CD4-positive, alpha-beta T cell treated with Interleukin-4 for 1 hour (primary cell): ENCODE measurements at regions not wholly inside any gene's neighbourhood (a gene's known extent, or its start where the extent isn't known, plus 50 kb on each side); places are given as distances from the start of the nearest gene placed in this dataset.

Experiments used
- DNase-seq, 2 donors: peaks; one replicate each; pipeline ENCODE4 v3.0.0-alpha.2; 2020 to 2022

GRCh38 chr11:15390857-15391256 lies 276.1 kb downstream of the INSC start:
- no peak for DNase-seq

- no peak for DNase-seq
These were observed 282.1 kb downstream of the INSC start for GRCh38 chr11:15396778-15397177.

GRCh38 chr11:15406851-15407351 lies 292.2 kb downstream of the INSC start:
- DNase-seq: no peak

DNA sequence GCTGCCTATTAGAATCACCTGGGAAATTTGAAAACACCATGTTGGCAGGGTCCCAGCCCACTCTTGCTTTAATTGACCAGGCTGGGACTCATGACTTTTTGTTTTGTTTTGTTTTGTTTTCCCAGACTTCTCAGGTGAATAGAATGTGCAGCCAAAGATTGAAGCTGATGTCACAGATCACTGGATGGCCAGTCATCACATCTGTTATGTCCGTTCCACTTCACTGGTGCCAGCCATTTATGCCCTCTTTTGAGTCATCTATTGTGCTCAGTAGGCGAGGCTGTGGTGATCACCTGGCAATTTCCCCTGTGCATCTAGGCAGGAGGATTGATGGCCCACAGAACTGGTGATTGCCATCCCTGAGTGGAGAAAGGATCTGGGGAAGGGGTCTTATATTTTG lies 297.3 kb downstream of the INSC start:
- no peak for DNase-seq

- no peak for DNase-seq
These were observed 304.2 kb downstream of the INSC start for GRCh38 chr11:15418921-15419320.

DNA sequence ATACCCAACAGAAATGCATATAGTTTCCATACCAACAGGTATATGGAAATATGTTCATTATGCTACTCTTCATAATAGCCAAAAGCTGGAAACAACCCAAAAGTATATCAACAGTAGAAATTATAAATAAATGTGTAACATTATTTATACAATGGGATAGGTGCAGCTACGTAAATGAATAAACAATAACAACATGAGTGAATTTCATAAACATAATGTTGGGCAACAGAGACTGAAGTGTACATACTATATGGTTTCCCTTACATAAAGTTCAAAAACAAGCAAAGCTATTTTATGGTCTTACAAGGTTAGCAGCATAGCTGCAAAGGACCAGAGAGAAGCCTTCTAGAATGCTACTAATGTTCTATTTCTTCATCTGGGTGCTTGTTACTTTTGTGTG lies 305.0 kb downstream of the INSC start:
- no peak for DNase-seq

DNA sequence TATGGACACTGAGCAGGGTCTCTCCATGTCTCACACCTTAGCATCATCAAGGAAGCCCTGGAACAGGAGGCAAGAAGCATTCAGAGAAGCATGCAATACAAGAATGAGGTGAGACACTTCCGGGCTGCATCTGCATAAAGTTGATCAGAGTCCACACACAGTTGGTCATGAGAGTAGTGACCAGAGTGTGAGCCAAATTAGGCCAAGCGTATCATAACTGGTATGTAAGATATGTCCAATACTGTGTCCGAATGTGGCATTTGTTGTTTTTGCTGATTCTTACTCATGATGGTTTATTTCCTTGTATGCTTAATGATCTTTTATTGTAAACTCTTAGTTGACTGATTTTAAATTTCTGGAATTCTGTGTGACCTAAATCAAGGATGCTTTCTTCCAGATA lies 315.7 kb downstream of the INSC start:
- DNase-seq: no peak

- no peak for DNase-seq
These were observed 319.8 kb downstream of the INSC start for GRCh38 chr11:15434529-15434928.

DNA sequence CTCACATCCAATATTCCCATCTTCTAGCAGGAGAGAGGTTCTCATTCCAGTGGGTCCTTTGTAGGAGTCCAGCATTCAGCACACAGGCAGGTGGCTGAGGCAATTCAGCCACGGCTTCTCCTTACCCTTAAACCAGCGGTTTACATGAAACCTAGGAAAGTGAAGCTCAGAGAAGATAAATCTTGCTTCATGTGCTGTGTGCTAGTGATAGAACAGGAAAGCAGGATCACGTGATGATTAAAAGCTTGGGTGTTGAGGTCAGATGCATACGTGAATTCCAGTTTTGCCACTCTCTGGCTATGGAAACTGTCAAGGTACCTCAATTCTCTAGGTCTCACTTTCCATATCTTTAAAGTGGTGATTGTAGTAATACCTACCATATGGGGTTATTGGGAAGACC lies 331.6 kb downstream of the INSC start:
- no peak for DNase-seq

GRCh38 chr11:15446929-15447328 lies 332.2 kb downstream of the INSC start:
- no peak for DNase-seq

DNA sequence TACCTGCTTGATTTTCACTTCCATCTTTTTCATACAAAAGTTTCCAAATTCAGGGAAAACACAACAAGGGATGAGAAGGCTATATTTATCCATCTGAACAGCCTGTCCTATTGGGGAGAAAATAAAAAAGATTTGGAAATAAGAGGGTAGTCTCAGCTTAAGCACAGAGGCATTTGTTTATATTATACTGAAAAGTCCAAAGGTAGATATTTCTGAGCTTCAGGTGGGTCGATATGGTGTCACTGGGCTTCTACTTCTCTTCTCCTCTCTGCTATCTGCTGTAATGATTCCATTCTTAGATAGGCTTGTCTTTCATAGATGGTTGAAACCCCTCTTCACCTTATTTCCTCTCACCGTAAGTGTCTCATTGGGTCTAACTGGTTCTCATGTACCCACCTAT lies 337.0 kb downstream of the INSC start:
- DNase-seq: no peak

DNA sequence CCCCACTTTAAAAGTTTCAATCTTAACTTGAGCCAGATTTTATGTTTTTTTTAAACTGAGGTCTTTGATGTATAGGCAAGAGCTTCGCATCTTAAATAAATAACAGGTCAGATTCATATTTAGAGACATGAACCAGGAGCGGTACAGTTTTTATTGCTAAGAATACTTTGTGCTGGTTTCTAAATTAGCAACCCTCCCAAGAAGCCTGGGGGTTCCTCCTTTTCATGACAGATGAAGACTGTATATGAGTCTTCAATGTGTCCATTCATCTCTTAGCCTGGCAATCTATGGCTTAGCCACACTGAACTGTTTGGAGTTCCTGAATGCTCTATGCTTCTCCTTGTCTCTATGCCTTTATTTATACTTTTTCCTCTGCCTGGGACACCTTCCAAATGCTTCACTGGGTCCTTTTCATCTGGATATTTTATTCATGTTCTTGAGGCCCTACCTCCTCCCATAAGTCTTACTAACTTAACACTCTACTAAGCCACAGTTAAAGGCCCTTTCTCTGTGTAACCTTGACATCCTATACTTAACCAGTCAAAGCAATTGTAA lies 338.6 kb downstream of the INSC start:
- DNase-seq: no peak

- DNase-seq: no peak
These were observed 353.7 kb downstream of the INSC start for GRCh38 chr11:15468466-15468865.

DNA sequence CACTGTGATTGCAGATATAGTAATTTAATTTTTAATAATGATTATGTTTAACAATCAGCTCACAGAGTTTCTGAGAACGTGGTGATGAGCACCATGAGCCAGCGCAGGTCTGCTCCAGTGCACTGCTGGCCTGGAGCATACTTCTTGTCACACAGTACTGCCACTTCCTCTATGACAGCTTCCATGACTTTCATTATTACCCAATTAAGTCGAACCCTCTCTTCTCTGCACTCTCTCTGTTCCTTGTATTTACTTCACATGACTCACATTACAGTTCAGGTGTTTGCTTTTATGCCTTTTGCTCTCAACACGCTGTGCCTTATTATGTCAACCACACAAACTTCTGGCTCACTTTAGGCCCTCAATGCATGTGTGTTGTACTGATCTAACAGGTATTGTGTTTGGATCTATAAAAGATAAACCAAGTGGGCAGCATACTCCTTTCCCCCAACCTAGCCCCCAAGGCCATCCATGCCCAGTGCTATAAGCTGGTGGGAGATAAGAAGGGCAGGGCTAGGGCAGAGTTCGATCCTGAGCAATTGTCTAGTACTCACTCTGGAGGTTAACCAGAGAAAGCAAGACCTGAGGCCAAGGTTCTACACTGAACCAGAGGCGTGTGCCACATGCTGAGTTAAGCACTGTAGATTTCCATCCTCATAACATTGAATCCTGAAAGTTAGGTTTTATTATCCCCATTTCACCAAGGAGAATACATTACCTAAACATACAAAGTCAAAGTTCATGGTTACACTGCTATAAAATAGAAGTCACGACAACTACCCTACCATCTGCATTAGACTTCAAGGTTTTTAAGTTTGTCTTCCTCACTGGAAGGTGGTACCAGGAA lies 356.5 kb downstream of the INSC start:
- DNase-seq: no peak

DNA sequence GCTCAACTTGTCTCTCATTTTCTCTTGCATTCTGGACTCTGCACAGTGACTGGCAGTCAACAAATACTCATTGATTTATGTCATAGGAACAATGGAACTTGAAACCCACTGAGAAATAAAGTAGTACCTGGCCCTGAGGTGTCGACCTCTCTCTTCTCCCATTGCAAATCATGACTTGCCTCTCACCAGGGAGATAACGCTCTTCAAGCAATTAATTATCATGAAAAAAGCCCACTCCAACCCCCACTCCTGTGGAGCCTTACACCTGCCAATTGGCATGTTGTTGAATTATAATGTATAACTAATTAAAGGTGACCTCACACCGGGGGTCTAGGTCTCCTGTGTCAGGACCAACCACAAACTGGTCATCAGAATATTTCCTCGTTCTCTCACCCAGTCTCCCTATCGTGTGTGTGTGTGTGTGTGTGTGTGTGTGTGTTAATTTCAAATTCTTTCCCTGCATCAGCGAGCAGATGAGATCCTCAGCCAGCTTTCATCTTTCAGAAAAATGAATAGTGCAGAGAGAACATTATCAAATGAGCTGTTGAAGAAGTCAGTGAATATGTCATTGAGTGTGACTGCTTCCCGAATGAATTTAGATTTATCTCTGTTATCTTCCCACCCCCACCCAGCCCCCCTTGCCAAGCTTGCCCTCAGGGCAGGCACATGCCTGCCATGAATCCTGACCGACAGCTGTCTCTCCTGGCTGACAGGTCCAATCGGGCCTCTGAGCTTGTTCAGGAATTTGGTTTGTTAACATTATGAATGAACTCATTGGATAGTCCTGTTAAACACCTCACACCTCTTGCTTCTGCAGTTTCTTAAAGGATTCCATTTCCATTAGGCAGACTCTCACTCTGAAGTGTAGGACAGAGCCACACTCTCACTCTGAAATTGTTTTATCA lies 357.4 kb downstream of the INSC start:
- DNase-seq: no peak

GRCh38 chr11:15473954-15474837 lies 359.5 kb downstream of the INSC start:
- DNase-seq: no peak

GRCh38 chr11:15476371-15476917 lies 361.7 kb downstream of the INSC start:
- no peak for DNase-seq

DNA sequence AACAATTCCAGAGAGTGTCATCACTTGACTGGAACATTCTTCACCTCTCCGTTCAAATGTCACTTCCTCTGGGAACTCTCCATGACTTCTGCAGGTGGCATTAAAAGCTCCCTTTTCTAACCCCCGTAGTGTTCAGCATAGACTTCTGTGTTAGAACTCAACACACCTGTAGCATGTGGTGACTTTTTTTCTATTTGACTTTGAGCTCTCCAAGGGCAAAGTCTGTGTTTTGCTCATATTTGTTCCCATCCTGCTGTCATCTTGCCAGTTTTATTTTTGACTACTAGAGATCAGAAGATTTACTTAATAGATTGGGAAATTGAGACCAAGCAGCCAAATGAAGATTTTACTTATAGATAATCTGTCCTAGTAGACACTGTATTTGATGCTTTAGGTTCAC lies 367.1 kb downstream of the INSC start:
- DNase-seq: no peak

GRCh38 chr11:15483205-15483604 lies 368.5 kb downstream of the INSC start:
- no peak for DNase-seq

DNA sequence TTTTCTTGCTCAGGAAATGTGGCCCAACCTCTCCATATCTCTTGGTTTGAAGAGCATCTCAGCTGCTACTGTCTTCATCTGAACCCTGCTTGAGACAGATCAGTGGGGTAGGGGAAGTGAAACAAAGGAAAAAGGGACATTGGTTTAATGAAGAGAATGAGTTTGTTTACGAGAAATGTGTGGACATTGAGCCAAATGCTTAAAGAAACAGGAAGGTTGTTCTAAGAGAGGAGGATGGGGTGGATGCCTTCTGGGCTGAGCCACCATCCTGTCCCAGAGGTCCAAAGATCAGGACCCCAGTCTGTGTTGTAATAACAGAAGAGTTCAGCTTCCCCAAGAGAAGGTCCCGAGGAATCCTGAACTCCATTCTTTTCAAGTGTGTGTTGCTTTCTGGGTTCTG lies 369.7 kb downstream of the INSC start:
- DNase-seq: no peak

GRCh38 chr11:15485432-15485831 lies 370.7 kb downstream of the INSC start:
- DNase-seq: no peak

GRCh38 chr11:15489281-15489680 lies 374.6 kb downstream of the INSC start:
- no peak for DNase-seq
